ENCODE measurements at regions not wholly inside any gene's neighbourhood (a gene's known extent, or its start where the extent isn't known, plus 50 kb on each side); places are given as distances from the start of the nearest gene placed in this dataset.

DNA sequence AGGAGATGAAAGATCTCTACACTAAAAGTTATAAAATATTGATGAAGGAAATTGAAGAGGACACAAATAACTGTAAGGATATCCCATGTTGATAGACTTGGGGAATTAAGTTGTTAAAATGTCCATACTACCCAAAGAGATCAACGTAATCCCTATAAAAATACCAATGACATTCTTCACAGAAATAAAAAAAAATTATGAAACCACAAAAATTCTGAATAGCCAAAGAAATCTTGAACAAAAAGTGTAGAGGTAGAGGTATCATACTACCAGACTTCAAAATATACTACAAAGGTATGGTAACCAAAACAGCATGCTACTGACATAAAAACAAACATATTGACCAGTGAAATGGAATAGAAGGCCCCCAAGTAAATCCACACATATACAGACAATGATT lies 71.5 kb upstream of the ELL2 start:
- TF ChIP-seq JUNB (IDR thresholded peaks at IDR 0.05), result no peak
- TF ChIP-seq, protein P1, sequence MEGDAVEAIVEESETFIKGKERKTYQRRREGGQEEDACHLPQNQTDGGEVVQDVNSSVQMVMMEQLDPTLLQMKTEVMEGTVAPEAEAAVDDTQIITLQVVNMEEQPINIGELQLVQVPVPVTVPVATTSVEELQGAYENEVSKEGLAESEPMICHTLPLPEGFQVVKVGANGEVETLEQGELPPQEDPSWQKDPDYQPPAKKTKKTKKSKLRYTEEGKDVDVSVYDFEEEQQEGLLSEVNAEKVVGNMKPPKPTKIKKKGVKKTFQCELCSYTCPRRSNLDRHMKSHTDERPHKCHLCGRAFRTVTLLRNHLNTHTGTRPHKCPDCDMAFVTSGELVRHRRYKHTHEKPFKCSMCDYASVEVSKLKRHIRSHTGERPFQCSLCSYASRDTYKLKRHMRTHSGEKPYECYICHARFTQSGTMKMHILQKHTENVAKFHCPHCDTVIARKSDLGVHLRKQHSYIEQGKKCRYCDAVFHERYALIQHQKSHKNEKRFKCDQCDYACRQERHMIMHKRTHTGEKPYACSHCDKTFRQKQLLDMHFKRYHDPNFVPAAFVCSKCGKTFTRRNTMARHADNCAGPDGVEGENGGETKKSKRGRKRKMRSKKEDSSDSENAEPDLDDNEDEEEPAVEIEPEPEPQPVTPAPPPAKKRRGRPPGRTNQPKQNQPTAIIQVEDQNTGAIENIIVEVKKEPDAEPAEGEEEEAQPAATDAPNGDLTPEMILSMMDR (IDR thresholded peaks at IDR 0.05), result no peak
- no peak for TF ChIP-seq RFX5 (IDR thresholded peaks at IDR 0.05)

Data from A549 (cell line).